ENCODE measurements at regions not wholly inside any gene's neighbourhood (a gene's known extent, or its start where the extent isn't known, plus 50 kb on each side); places are given as distances from the start of the nearest gene placed in this dataset.

- TF ChIP-seq EZH2 (IDR thresholded peaks at IDR 0.05; ENCODE audit: borderline replicate concordance, insufficient read depth, low read depth, low read length, poor library complexity, severe bottlenecking) = no peak
- TF ChIP-seq CTCF (IDR thresholded peaks at IDR 0.05) = no peak
Measured at GRCh38 chr11:28471537-28471936, 363.3 kb downstream of the METTL15 start.

Measured in B cell (primary cell).